NB4 (cell line): ENCODE measurements at regions not wholly inside any gene's neighbourhood (a gene's known extent, or its start where the extent isn't known, plus 50 kb on each side); places are given as distances from the start of the nearest gene placed in this dataset.

ENCODE experiments used
- POLR2A ChIP-seq: IDR thresholded peaks from 2 replicates; pipeline ENCODE4 v1.6.1; 2011; ENCODE audit warnings: mild to moderate bottlenecking; ENCODE audit not compliant: insufficient read length; ENCODE audit errors: extremely low read depth
- TF ChIP-seq, protein P1 (sequence below): IDR thresholded peaks from one replicate; pipeline ENCODE4 v1.5.1; 2012; ENCODE audit warnings: low read depth, low read length
- TF ChIP-seq, protein P2 (sequence below): IDR thresholded peaks from 2 replicates; pipeline ENCODE4 v1.6.1; 2011; ENCODE audit warnings: low read depth, low read length

DNA sequence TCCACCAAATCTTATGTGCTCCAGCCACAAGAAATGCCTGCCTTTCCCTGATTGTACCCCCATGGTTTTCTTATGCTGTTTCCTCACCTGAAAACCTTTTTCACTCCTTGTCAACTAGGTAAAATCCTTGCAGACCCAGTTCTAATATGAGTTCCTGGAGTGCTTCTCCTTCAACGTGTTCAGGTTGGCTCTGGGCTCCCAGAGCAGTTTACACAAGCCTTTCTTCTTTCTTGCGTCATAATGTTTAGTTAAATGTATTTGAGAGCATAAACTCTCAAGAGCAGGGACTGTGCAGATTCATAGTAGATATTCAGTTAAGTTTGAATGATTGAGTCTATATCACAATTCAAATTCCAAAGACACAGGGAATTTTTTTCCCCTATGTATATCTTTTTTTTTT lies 484.8 kb upstream of the CCDC196 start:
- TF ChIP-seq, protein P1, sequence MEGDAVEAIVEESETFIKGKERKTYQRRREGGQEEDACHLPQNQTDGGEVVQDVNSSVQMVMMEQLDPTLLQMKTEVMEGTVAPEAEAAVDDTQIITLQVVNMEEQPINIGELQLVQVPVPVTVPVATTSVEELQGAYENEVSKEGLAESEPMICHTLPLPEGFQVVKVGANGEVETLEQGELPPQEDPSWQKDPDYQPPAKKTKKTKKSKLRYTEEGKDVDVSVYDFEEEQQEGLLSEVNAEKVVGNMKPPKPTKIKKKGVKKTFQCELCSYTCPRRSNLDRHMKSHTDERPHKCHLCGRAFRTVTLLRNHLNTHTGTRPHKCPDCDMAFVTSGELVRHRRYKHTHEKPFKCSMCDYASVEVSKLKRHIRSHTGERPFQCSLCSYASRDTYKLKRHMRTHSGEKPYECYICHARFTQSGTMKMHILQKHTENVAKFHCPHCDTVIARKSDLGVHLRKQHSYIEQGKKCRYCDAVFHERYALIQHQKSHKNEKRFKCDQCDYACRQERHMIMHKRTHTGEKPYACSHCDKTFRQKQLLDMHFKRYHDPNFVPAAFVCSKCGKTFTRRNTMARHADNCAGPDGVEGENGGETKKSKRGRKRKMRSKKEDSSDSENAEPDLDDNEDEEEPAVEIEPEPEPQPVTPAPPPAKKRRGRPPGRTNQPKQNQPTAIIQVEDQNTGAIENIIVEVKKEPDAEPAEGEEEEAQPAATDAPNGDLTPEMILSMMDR: no peak
- TF ChIP-seq POLR2A: no peak
- TF ChIP-seq, protein P2, sequence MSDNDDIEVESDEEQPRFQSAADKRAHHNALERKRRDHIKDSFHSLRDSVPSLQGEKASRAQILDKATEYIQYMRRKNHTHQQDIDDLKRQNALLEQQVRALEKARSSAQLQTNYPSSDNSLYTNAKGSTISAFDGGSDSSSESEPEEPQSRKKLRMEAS: no peak
